ENCODE measurements at regions not wholly inside any gene's neighbourhood (a gene's known extent, or its start where the extent isn't known, plus 50 kb on each side); places are given as distances from the start of the nearest gene placed in this dataset.

GRCh38 chr4:108236264-108236663 lies 67.5 kb upstream of the LEF1 start:
- in situ Hi-C loops (cut with MboI; ENCODE audit: low sequenced_read_pairs): no loop called here

- in situ Hi-C loops (cut with MboI; ENCODE audit: low sequenced_read_pairs): no loop called here
Measured at GRCh38 chr4:108227923-108228322, 59.2 kb upstream of the LEF1 start.

GRCh38 chr4:108224611-108225053 lies 55.9 kb upstream of the LEF1 start:
- in situ Hi-C loops (cut with MboI; ENCODE audit: low sequenced_read_pairs): no loop called here

GRCh38 chr4:108223313-108223712 lies 54.6 kb upstream of the LEF1 start:
- in situ Hi-C loops (cut with MboI; ENCODE audit: low sequenced_read_pairs): no loop called here

GRCh38 chr4:108219998-108220397 lies 51.3 kb upstream of the LEF1 start:
- in situ Hi-C loops (cut with MboI; ENCODE audit: low sequenced_read_pairs): no loop called here
